ENCODE measurements at regions not wholly inside any gene's neighbourhood (a gene's known extent, or its start where the extent isn't known, plus 50 kb on each side); places are given as distances from the start of the nearest gene placed in this dataset.

GRCh38 chr6:40194447-40195170 lies 260.3 kb upstream of the MOCS1 start:
- DNase-seq (ENCODE audit: low read depth in 2 of 2): no peak

- DNase-seq (ENCODE audit: low read depth in 2 of 2): no peak
Observed at GRCh38 chr6:40192516-40192915, 258.3 kb upstream of the MOCS1 start.

- DNase-seq (ENCODE audit: low read depth in 2 of 2): no peak
Observed at GRCh38 chr6:40188931-40189330, 254.7 kb upstream of the MOCS1 start.

- no peak for DNase-seq (ENCODE audit: low read depth in 2 of 2)
Observed at GRCh38 chr6:40187535-40188144, 253.4 kb upstream of the MOCS1 start.

GRCh38 chr6:40185486-40185885 lies 251.2 kb upstream of the MOCS1 start:
- DNase-seq (ENCODE audit: low read depth in 2 of 2): no peak

- DNase-seq (ENCODE audit: low read depth in 2 of 2): no peak
Observed at GRCh38 chr6:40183902-40184301, 249.6 kb upstream of the MOCS1 start.

GRCh38 chr6:40181367-40181766 lies 247.1 kb upstream of the MOCS1 start:
- DNase-seq (ENCODE audit: low read depth in 2 of 2): no peak

GRCh38 chr6:40180271-40180670 lies 246.0 kb upstream of the MOCS1 start:
- no peak for DNase-seq (ENCODE audit: low read depth in 2 of 2)

- no peak for DNase-seq (ENCODE audit: low read depth in 2 of 2)
Observed at GRCh38 chr6:40179496-40179895, 245.2 kb upstream of the MOCS1 start.

GRCh38 chr6:40177598-40177997 lies 243.3 kb upstream of the MOCS1 start:
- DNase-seq (ENCODE audit: low read depth in 2 of 2): no peak

GRCh38 chr6:40176152-40176551 lies 241.9 kb upstream of the MOCS1 start:
- no peak for DNase-seq (ENCODE audit: low read depth in 2 of 2)

- DNase-seq (ENCODE audit: low read depth in 2 of 2): no peak
Observed at GRCh38 chr6:40172272-40172671, 238.0 kb upstream of the MOCS1 start.

GRCh38 chr6:40171343-40171742 lies 237.1 kb upstream of the MOCS1 start:
- DNase-seq (ENCODE audit: low read depth in 2 of 2): no peak

GRCh38 chr6:40170856-40171255 lies 236.6 kb upstream of the MOCS1 start:
- no peak for DNase-seq (ENCODE audit: low read depth in 2 of 2)

- no peak for DNase-seq (ENCODE audit: low read depth in 2 of 2)
Observed at GRCh38 chr6:40169878-40170277, 235.6 kb upstream of the MOCS1 start.

GRCh38 chr6:40166963-40167362 lies 232.7 kb upstream of the MOCS1 start:
- no peak for DNase-seq (ENCODE audit: low read depth in 2 of 2)

GRCh38 chr6:40165036-40165709 lies 230.9 kb upstream of the MOCS1 start:
- no peak for DNase-seq (ENCODE audit: low read depth in 2 of 2)

GRCh38 chr6:40164345-40164755 lies 230.1 kb upstream of the MOCS1 start:
- DNase-seq (ENCODE audit: low read depth in 2 of 2): no peak

GRCh38 chr6:40163924-40164323 lies 229.7 kb upstream of the MOCS1 start:
- no peak for DNase-seq (ENCODE audit: low read depth in 2 of 2)

- DNase-seq (ENCODE audit: low read depth in 2 of 2): no peak
Observed at GRCh38 chr6:40162074-40162473, 227.8 kb upstream of the MOCS1 start.

- DNase-seq (ENCODE audit: low read depth in 2 of 2): no peak
Observed at GRCh38 chr6:40160826-40161225, 226.6 kb upstream of the MOCS1 start.

- DNase-seq (ENCODE audit: low read depth in 2 of 2): no peak
Observed at GRCh38 chr6:40159865-40160264, 225.6 kb upstream of the MOCS1 start.

All from stimulated activated CD4-positive, alpha-beta T cell treated with anti-CD3 and anti-CD28 coated beads, Interleukin-1b, Interleukin-23, amount 100 ng/mL, for 1 hour (primary cell).